ENCODE measurements at regions not wholly inside any gene's neighbourhood (a gene's known extent, or its start where the extent isn't known, plus 50 kb on each side); places are given as distances from the start of the nearest gene placed in this dataset.

- no peaks in the 10 kb centered on the region for H3K36me3 Mint-ChIP-seq
- Histone ChIP-seq H3K27ac (ENCODE audit: low read length) (no peak overlapping the region), H3K9me3 (no peaks in the 10 kb centered on the region), H3K36me3 (ENCODE audit: control insufficient read depth in 2 of 2, extremely low read depth in 1 of 2, insufficient read depth in 1 of 2, low read length in 1 of 2) (no peaks in the 10 kb centered on the region), H3K4me1 (ENCODE audit: control insufficient read depth in 1 of 2, extremely low read depth in 1 of 2, insufficient read depth in 2 of 2, low read length in 2 of 2) (no peaks in the 10 kb centered on the region), H3K4me3 (ENCODE audit: control insufficient read depth in 1 of 2, extremely low read depth in 1 of 2, low read length in 1 of 2) (no peak overlapping the region), H3K27me3 (replicated peaks in 1 of 2; ENCODE audit: control insufficient read depth in 2 of 2, extremely low read depth in 1 of 2, insufficient read depth in 2 of 2, low read length in 1 of 2) (peaks cover 0 to 4% of the 10 kb centered on the region in 2 experiments)
- no peak overlapping the region for H3K27ac Mint-ChIP-seq
- H3K4me1 Mint-ChIP-seq, result no peaks in the 10 kb centered on the region
- H3K27me3 Mint-ChIP-seq, result peaks cover 19 to 28% of the 10 kb centered on the region in 2 donors
- no peak for DNase-seq
- 83% methylated on average over 2 of the region's 5 CpGs for WGBS (ENCODE audit: insufficient coverage)
- H3K4me3 Mint-ChIP-seq, result no peak overlapping the region
- no peak for ATAC-seq (replicated peaks in 1 of 4)
- ChIA-PET POLR2A (interaction anchor here (0.5 to 0.6 kb wide), 2 partner anchors 266 to 1143 kb away, joined by 3 read pairs; no protein-coding TSS in a partner anchor), CTCF (no interaction called here)
- H3K9me3 Mint-ChIP-seq, result no peaks in the 10 kb centered on the region
These were observed 61.9 kb downstream of the HSPA13 start for GRCh38 chr21:14321042-14321441.

GRCh38 chr21:14319805-14320204, 63.1 kb downstream of the HSPA13 start:
- H3K36me3 ChIP-seq (ENCODE audit: control insufficient read depth in 2 of 2, extremely low read depth in 1 of 2, insufficient read depth in 1 of 2, low read length in 1 of 2), result no peaks in the 10 kb centered on the region
- ATAC-seq (replicated peaks in 1 of 4) (no peak), DNase-seq (no peak)
- H3K36me3 Mint-ChIP-seq, result no peaks in the 10 kb centered on the region
- H3K4me3 ChIP-seq (ENCODE audit: control insufficient read depth in 1 of 2, extremely low read depth in 1 of 2, low read length in 1 of 2), result no peak overlapping the region
- H3K4me1 ChIP-seq (ENCODE audit: control insufficient read depth in 1 of 2, extremely low read depth in 1 of 2, insufficient read depth in 2 of 2, low read length in 2 of 2), result no peaks in the 10 kb centered on the region
- no peak overlapping the region for H3K4me3 Mint-ChIP-seq
- ChIA-PET POLR2A (no interaction called here), CTCF (interaction anchor here in 1 of 2 donors (0.6 kb wide), 1 partner anchor 84 kb away, joined by 5 read pairs; no protein-coding TSS in a partner anchor)
- no peak overlapping the region for H3K27ac ChIP-seq (ENCODE audit: low read length)
- 17% methylated on average over 1 of the region's 1 CpG for WGBS (ENCODE audit: insufficient coverage)
- peaks cover 0 to 4% of the 10 kb centered on the region in 2 experiments for H3K27me3 ChIP-seq (replicated peaks in 1 of 2; ENCODE audit: control insufficient read depth in 2 of 2, extremely low read depth in 1 of 2, insufficient read depth in 2 of 2, low read length in 1 of 2)
- H3K27me3 Mint-ChIP-seq, result peaks cover 17 to 22% of the 10 kb centered on the region in 2 donors
- no peaks in the 10 kb centered on the region for H3K4me1 Mint-ChIP-seq
- H3K9me3 ChIP-seq, result no peaks in the 10 kb centered on the region
- H3K27ac Mint-ChIP-seq, result no peak overlapping the region
- no peaks in the 10 kb centered on the region for H3K9me3 Mint-ChIP-seq

GRCh38 chr21:14318578-14318977, 64.4 kb downstream of the HSPA13 start:
- no CpG with 5 or more reads among the region's 2 CpGs for WGBS (ENCODE audit: insufficient coverage)
- H3K4me3 Mint-ChIP-seq, result no peak overlapping the region
- Histone ChIP-seq H3K27me3 (replicated peaks in 1 of 2; ENCODE audit: control insufficient read depth in 2 of 2, extremely low read depth in 1 of 2, insufficient read depth in 2 of 2, low read length in 1 of 2) (peaks cover 0 to 4% of the 10 kb centered on the region in 2 experiments), H3K9me3 (no peaks in the 10 kb centered on the region), H3K36me3 (ENCODE audit: control insufficient read depth in 2 of 2, extremely low read depth in 1 of 2, insufficient read depth in 1 of 2, low read length in 1 of 2) (no peaks in the 10 kb centered on the region), H3K4me1 (ENCODE audit: control insufficient read depth in 1 of 2, extremely low read depth in 1 of 2, insufficient read depth in 2 of 2, low read length in 2 of 2) (no peaks in the 10 kb centered on the region), H3K27ac (ENCODE audit: low read length) (no peak overlapping the region), H3K4me3 (ENCODE audit: control insufficient read depth in 1 of 2, extremely low read depth in 1 of 2, low read length in 1 of 2) (no peak overlapping the region)
- CTCF ChIA-PET, result no interaction called here
- no peaks in the 10 kb centered on the region for H3K4me1 Mint-ChIP-seq
- no peak for ATAC-seq (replicated peaks in 1 of 4)
- DNase-seq, result no peak
- no peaks in the 10 kb centered on the region for H3K9me3 Mint-ChIP-seq
- H3K27ac Mint-ChIP-seq, result no peak overlapping the region
- POLR2A ChIA-PET, result no interaction called here
- peaks cover 15 to 18% of the 10 kb centered on the region in 2 donors for H3K27me3 Mint-ChIP-seq
- no peaks in the 10 kb centered on the region for H3K36me3 Mint-ChIP-seq

- POLR2A ChIA-PET, result no interaction called here
- H3K4me1 Mint-ChIP-seq, result no peaks in the 10 kb centered on the region
- no CpG with 5 or more reads among the region's 4 CpGs for WGBS (ENCODE audit: insufficient coverage)
- H3K4me1 ChIP-seq (ENCODE audit: control insufficient read depth in 1 of 2, extremely low read depth in 1 of 2, insufficient read depth in 2 of 2, low read length in 2 of 2), result no peaks in the 10 kb centered on the region
- CTCF ChIA-PET, result interaction anchor here (0.6 kb wide), 2 partner anchors 20 to 79 kb away, joined by 3 read pairs; no protein-coding TSS in a partner anchor
- H3K36me3 Mint-ChIP-seq, result no peaks in the 10 kb centered on the region
- no peaks in the 10 kb centered on the region for H3K9me3 ChIP-seq
- H3K4me3 ChIP-seq (ENCODE audit: control insufficient read depth in 1 of 2, extremely low read depth in 1 of 2, low read length in 1 of 2), result no peak overlapping the region
- H3K27ac Mint-ChIP-seq, result no peak overlapping the region
- H3K9me3 Mint-ChIP-seq, result no peaks in the 10 kb centered on the region
- no peak for DNase-seq
- ATAC-seq (replicated peaks in 1 of 4), result no peak
- H3K27me3 Mint-ChIP-seq, result peaks cover 15% of the 10 kb centered on the region in 2 donors
- no peak overlapping the region for H3K4me3 Mint-ChIP-seq
- H3K36me3 ChIP-seq (ENCODE audit: control insufficient read depth in 2 of 2, extremely low read depth in 1 of 2, insufficient read depth in 1 of 2, low read length in 1 of 2), result no peaks in the 10 kb centered on the region
- peaks cover 0 to 4% of the 10 kb centered on the region in 2 experiments for H3K27me3 ChIP-seq (replicated peaks in 1 of 2; ENCODE audit: control insufficient read depth in 2 of 2, extremely low read depth in 1 of 2, insufficient read depth in 2 of 2, low read length in 1 of 2)
- H3K27ac ChIP-seq (ENCODE audit: low read length), result no peak overlapping the region
These were observed 65.4 kb downstream of the HSPA13 start for GRCh38 chr21:14317507-14317906.

GRCh38 chr21:14313300-14313699, 69.6 kb downstream of the HSPA13 start:
- Mint-ChIP-seq H3K36me3 (no peaks in the 10 kb centered on the region), H3K27ac (no peak overlapping the region), H3K9me3 (no peaks in the 10 kb centered on the region), H3K4me1 (peaks cover 1 to 3% (median 2%) of the 10 kb centered on the region in 3 donors), H3K4me3 (no peak overlapping the region), H3K27me3 (peaks cover 7 to 13% of the 10 kb centered on the region in 2 donors)
- POLR2A ChIA-PET, result no interaction called here
- Histone ChIP-seq H3K4me3 (ENCODE audit: control insufficient read depth in 1 of 2, extremely low read depth in 1 of 2, low read length in 1 of 2) (no peak overlapping the region), H3K27me3 (replicated peaks in 1 of 2; ENCODE audit: control insufficient read depth in 2 of 2, extremely low read depth in 1 of 2, insufficient read depth in 2 of 2, low read length in 1 of 2) (no peaks in the 10 kb centered on the region), H3K9me3 (no peaks in the 10 kb centered on the region), H3K36me3 (ENCODE audit: control insufficient read depth in 2 of 2, extremely low read depth in 1 of 2, insufficient read depth in 1 of 2, low read length in 1 of 2) (no peaks in the 10 kb centered on the region), H3K4me1 (ENCODE audit: control insufficient read depth in 1 of 2, extremely low read depth in 1 of 2, insufficient read depth in 2 of 2, low read length in 2 of 2) (no peaks in the 10 kb centered on the region), H3K27ac (ENCODE audit: low read length) (no peak overlapping the region)
- 97% methylated on average over 4 of the region's 8 CpGs for WGBS (ENCODE audit: insufficient coverage)
- DNase-seq (no peak), ATAC-seq (replicated peaks in 1 of 4) (no peak)
- CTCF ChIA-PET, result no interaction called here

GRCh38 chr21:14312871-14313270, 70.1 kb downstream of the HSPA13 start:
- Histone ChIP-seq H3K36me3 (ENCODE audit: control insufficient read depth in 2 of 2, extremely low read depth in 1 of 2, insufficient read depth in 1 of 2, low read length in 1 of 2) (no peaks in the 10 kb centered on the region), H3K9me3 (no peaks in the 10 kb centered on the region), H3K4me3 (ENCODE audit: control insufficient read depth in 1 of 2, extremely low read depth in 1 of 2, low read length in 1 of 2) (no peak overlapping the region), H3K4me1 (ENCODE audit: control insufficient read depth in 1 of 2, extremely low read depth in 1 of 2, insufficient read depth in 2 of 2, low read length in 2 of 2) (no peaks in the 10 kb centered on the region), H3K27ac (ENCODE audit: low read length) (no peak overlapping the region), H3K27me3 (replicated peaks in 1 of 2; ENCODE audit: control insufficient read depth in 2 of 2, extremely low read depth in 1 of 2, insufficient read depth in 2 of 2, low read length in 1 of 2) (no peaks in the 10 kb centered on the region)
- Mint-ChIP-seq H3K36me3 (no peaks in the 10 kb centered on the region), H3K9me3 (no peaks in the 10 kb centered on the region), H3K27ac (no peak overlapping the region), H3K4me1 (peaks cover 2 to 5% (median 3%) of the 10 kb centered on the region in 3 donors), H3K27me3 (peaks cover 7 to 16% of the 10 kb centered on the region in 2 donors), H3K4me3 (no peak overlapping the region)
- DNase-seq, result no peak
- WGBS (ENCODE audit: insufficient coverage), result no CpG with 5 or more reads among the region's 1 CpG
- ChIA-PET POLR2A (interaction anchor here in 1 of 2 donors (0.6 kb wide), 1 partner anchor 1167 kb away, joined by 3 read pairs; no protein-coding TSS in a partner anchor), CTCF (no interaction called here)
- no peak for ATAC-seq (replicated peaks in 1 of 4)

- H3K4me3 ChIP-seq (ENCODE audit: control insufficient read depth in 1 of 2, extremely low read depth in 1 of 2, low read length in 1 of 2), result no peak overlapping the region
- H3K36me3 ChIP-seq (ENCODE audit: control insufficient read depth in 2 of 2, extremely low read depth in 1 of 2, insufficient read depth in 1 of 2, low read length in 1 of 2), result no peaks in the 10 kb centered on the region
- H3K9me3 ChIP-seq, result no peaks in the 10 kb centered on the region
- Mint-ChIP-seq H3K27me3 (peaks cover 0 to 10% of the 10 kb centered on the region in 2 donors), H3K9me3 (no peaks in the 10 kb centered on the region), H3K4me3 (no peak overlapping the region), H3K36me3 (no peaks in the 10 kb centered on the region), H3K4me1 (peaks cover 2 to 5% (median 3%) of the 10 kb centered on the region in 3 donors), H3K27ac (no peak overlapping the region)
- ATAC-seq (replicated peaks in 1 of 4) (no peak), DNase-seq (no peak)
- POLR2A ChIA-PET, result no interaction called here
- H3K27me3 ChIP-seq (replicated peaks in 1 of 2; ENCODE audit: control insufficient read depth in 2 of 2, extremely low read depth in 1 of 2, insufficient read depth in 2 of 2, low read length in 1 of 2), result no peaks in the 10 kb centered on the region
- no peaks in the 10 kb centered on the region for H3K4me1 ChIP-seq (ENCODE audit: control insufficient read depth in 1 of 2, extremely low read depth in 1 of 2, insufficient read depth in 2 of 2, low read length in 2 of 2)
- CTCF ChIA-PET, result interaction anchor here in 1 of 2 donors (0.7 kb wide), 2 partner anchors 11 to 556 kb away, joined by 3 to 4 read pairs; no protein-coding TSS in a partner anchor
- WGBS (ENCODE audit: insufficient coverage), result 75% methylated on average over 2 of the region's 5 CpGs
- no peak overlapping the region for H3K27ac ChIP-seq (ENCODE audit: low read length)
These were observed 74.7 kb downstream of the HSPA13 start for GRCh38 chr21:14308234-14308633.
